Dedifferentiated amniotic fluid mesenchymal stem cell (primary cell): ENCODE measurements at regions not wholly inside any gene's neighbourhood (a gene's known extent, or its start where the extent isn't known, plus 50 kb on each side); places are given as distances from the start of the nearest gene placed in this dataset.

Experiments used
- DNase-seq: peaks from one replicate; pipeline ENCODE4 v3.0.0-alpha.2; 2016; ENCODE audit errors: extremely low spot score

DNA sequence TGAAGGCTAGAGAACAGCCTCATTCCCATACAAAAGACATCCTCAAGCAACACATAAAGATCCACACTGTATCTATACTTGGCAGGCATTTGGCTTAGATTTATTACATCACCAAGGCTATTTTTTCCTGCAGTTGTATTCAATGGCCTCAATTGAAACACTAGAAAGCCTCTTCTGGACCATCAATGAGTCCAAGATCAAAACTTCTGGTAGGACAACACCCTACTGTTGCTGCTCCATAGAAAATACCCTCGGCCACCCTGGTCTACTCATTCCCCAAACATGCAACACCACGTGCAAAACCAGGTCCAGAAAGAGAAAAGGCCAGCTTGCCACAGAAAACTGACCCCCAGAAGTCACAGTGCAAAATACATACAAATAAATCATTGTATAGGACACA, 56.9 kb upstream of the CADM1 start:
- no peak for DNase-seq

DNA sequence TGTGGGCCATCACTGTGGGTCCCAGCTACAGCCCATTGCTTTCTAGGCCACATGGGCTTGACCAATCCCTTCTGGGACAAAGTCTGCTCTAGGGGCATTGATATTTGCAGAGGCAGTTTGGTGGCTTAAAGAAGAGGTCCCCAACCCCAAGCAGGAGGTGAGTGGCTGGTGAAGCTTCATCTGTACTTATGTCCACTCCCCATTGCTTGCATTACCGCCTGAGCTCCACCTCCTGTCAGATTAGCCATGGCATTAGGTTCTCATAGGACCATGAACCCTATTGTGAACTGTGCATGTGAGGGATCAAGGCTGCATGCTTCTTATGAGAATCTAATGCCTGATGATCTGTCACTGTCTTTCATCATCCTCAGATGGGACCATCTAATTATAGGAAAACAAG, 54.4 kb upstream of the CADM1 start:
- no peak for DNase-seq

DNA sequence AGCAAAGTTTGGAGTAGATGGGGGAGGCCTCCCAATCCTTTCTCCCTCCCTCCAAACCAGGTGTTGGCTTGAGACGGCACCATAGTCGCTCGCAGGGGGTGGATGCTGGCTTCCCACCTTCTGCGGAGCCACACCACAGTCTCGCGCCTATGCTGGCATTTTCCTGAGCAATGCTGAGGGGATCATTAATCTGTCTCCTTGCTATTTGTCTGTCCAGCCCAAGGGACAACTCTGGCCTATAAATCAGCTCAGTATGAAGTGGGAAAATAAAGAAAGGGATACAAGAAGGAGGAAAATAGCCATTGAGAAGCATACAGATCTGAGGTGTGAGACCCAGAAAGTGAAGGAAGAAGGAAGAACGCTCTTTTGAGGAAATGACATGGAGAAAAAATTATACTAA, 53.5 kb upstream of the CADM1 start:
- no peak for DNase-seq

DNA sequence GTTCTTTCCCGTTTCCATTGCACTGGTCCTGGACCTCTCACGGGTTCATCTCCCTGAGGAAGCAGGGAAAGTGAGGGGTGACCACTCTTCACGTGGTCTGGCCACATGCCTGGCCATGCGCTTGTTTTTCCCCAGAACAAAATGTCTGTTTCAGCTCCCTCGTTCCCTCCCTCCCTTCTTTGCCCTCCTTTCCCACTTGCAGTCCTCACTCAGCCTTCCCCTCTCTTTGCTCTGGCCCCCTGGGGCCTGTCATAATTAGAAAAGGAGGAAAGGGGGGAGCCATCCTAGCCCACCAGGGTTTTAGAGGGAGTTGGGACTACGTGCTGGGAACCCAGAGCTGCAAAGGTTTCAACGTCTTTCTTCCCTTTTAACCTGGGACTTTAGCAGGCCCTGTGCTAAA, 52.8 kb upstream of the CADM1 start:
- no peak for DNase-seq

DNA sequence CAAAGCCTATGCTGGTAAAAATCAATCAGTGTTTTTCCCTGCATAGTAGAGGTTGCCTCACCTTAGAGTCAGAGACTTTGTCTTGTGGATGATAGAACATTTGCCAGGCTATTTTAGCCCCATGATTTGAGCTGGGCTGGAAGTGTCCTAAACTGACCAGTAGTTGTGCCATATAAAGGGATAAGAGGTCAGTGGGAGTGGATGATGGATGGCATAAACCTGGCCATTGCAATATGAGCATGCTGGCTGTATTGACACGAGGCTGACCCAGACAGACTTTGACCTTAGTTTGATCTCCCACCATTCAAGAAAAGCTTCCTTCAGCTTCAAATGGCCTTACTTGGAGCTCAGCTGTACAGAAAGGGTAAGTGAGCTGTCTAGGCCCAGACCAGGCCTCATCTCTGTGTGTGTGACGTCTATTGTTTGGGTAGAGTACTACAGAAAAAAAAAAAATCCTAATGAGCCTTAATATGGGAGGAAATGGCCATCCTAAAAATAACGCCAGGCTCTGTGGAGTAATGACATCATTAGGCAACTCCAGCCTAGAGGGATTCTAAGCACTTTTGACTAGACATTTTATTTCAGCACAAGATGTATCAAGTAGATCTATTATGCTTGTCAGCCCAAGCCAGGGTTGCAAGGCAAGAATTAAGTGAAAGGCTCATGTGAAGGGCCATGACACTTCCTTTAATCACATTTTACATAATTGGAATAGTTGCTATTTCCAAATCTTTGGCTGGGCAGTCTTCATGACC, 51.3 kb upstream of the CADM1 start:
- no peak for DNase-seq
